Ascending aorta (tissue), 2 donors: ENCODE measurements at regions not wholly inside any gene's neighbourhood (a gene's known extent, or its start where the extent isn't known, plus 50 kb on each side); places are given as distances from the start of the nearest gene placed in this dataset.

Experiments
- DNase-seq, 2 donors: peaks; one replicate each; pipeline ENCODE4 v3.0.0-alpha.2; 2019; ENCODE audit warnings: low spot score in 2 of 2
- H3K27ac ChIP-seq, 2 donors: fragments of 200-600 bp; sonication (generic); one replicate each; pipeline ENCODE4 v1.5.1; 2016 to 2017; ENCODE audit warnings: mild to moderate bottlenecking in 1 of 2
- H3K27me3 ChIP-seq: fragments of 200-600 bp; sonication (generic); one replicate; pipeline ENCODE4 v1.5.1; 2017
- H3K36me3 ChIP-seq, 2 donors: fragments of 200-600 bp; sonication (generic); one replicate each; pipeline ENCODE4 v1.5.1; 2016
- H3K4me1 ChIP-seq, 2 donors: fragments of 200-600 bp; sonication (generic); one replicate each; pipeline ENCODE4 v1.5.1; 2016 to 2017; ENCODE audit warnings: mild to moderate bottlenecking in 1 of 2
- H3K4me3 ChIP-seq, 2 donors: fragments of 200-600 bp; sonication (generic); one replicate each; pipeline ENCODE4 v1.5.1; 2016 to 2017; ENCODE audit warnings: mild to moderate bottlenecking in 1 of 2
- H3K9me3 ChIP-seq, 2 donors: fragments of 200-600 bp; sonication (generic); one replicate each; pipeline ENCODE4 v1.5.1; 2016
- CTCF ChIP-seq, 3 experiments: fragments of 200-600 bp in 2 of 3; fragments of 450-650 bp in 1 of 3; sonication (generic) in 2 of 3; IDR thresholded peaks; one replicate each; pipeline ENCODE4 v1.5.1; 2016 to 2019; ENCODE audit warnings: antibody characterized with exemption in 3 of 3, mild to moderate bottlenecking in 1 of 3, moderate library complexity in 1 of 3
- intact Hi-C: fragments of 100-400 bp; cut with DNase I; formaldehyde crosslinking; loops from one replicate; pipeline ENCODE4 v1.15.1; 2023

GRCh38 chr18:38010037-38010436 is 444.4 kb upstream of the CELF4 start:
- Histone ChIP-seq H3K36me3 (no peaks in the 10 kb centered on the region), H3K27ac (no peak overlapping the region), H3K4me3 (no peak overlapping the region), H3K27me3 (no peaks in the 10 kb centered on the region), H3K9me3 (no peaks in the 10 kb centered on the region), H3K4me1 (no peaks in the 10 kb centered on the region)
- intact Hi-C loops: no loop called here
- TF ChIP-seq CTCF (IDR thresholded peaks at IDR 0.05): no peak
- DNase-seq: no peak

- Histone ChIP-seq H3K27ac (no peak overlapping the region), H3K27me3 (no peaks in the 10 kb centered on the region), H3K4me1 (no peaks in the 10 kb centered on the region), H3K9me3 (no peaks in the 10 kb centered on the region), H3K36me3 (no peaks in the 10 kb centered on the region), H3K4me3 (no peak overlapping the region)
- no peak for DNase-seq
- intact Hi-C loops: no loop called here
- no peak for TF ChIP-seq CTCF (IDR thresholded peaks at IDR 0.05)
Observed at GRCh38 chr18:38009320-38009719, 443.7 kb upstream of the CELF4 start.

- DNase-seq: no peak
- H3K4me1 ChIP-seq: no peaks in the 10 kb centered on the region
- H3K36me3 ChIP-seq: no peaks in the 10 kb centered on the region
- H3K4me3 ChIP-seq: no peak overlapping the region
- no peaks in the 10 kb centered on the region for H3K9me3 ChIP-seq
- intact Hi-C loops: no loop called here
- TF ChIP-seq CTCF (IDR thresholded peaks at IDR 0.05): no peak
- no peaks in the 10 kb centered on the region for H3K27me3 ChIP-seq
- no peak overlapping the region for H3K27ac ChIP-seq
Observed at GRCh38 chr18:38007676-38008330, 442.2 kb upstream of the CELF4 start.

- Histone ChIP-seq H3K4me3 (no peak overlapping the region), H3K9me3 (no peaks in the 10 kb centered on the region), H3K4me1 (no peaks in the 10 kb centered on the region), H3K36me3 (no peaks in the 10 kb centered on the region), H3K27me3 (no peaks in the 10 kb centered on the region), H3K27ac (no peak overlapping the region)
- no peak for TF ChIP-seq CTCF (IDR thresholded peaks at IDR 0.05)
- intact Hi-C loops: no loop called here
- DNase-seq: no peak
Observed at GRCh38 chr18:38007026-38007425, 441.4 kb upstream of the CELF4 start.

GRCh38 chr18:38006541-38006940 is 440.9 kb upstream of the CELF4 start:
- intact Hi-C loops: no loop called here
- no peaks in the 10 kb centered on the region for H3K4me1 ChIP-seq
- no peaks in the 10 kb centered on the region for H3K36me3 ChIP-seq
- H3K9me3 ChIP-seq: no peaks in the 10 kb centered on the region
- no peak for DNase-seq
- H3K4me3 ChIP-seq: no peak overlapping the region
- H3K27ac ChIP-seq: no peak overlapping the region
- no peaks in the 10 kb centered on the region for H3K27me3 ChIP-seq
- no peak for TF ChIP-seq CTCF (IDR thresholded peaks at IDR 0.05)

GRCh38 chr18:37997695-37998094 is 432.1 kb upstream of the CELF4 start:
- no peak overlapping the region for H3K4me3 ChIP-seq
- intact Hi-C loops: no loop called here
- no peak for TF ChIP-seq CTCF (IDR thresholded peaks at IDR 0.05)

More at GRCh38 chr18:37997695-37998094, 432.1 kb upstream of the CELF4 start:
- Histone ChIP-seq H3K27me3 (no peaks in the 10 kb centered on the region), H3K4me1 (no peaks in the 10 kb centered on the region), H3K27ac (no peak overlapping the region), H3K36me3 (no peaks in the 10 kb centered on the region), H3K9me3 (no peaks in the 10 kb centered on the region)
- no peak for DNase-seq
